NCI-H345 (cell line): ENCODE measurements at regions not wholly inside any gene's neighbourhood (a gene's known extent, or its start where the extent isn't known, plus 50 kb on each side); places are given as distances from the start of the nearest gene placed in this dataset.

Experiments
- DNase-seq: peaks from one replicate; lab custom pipeline; 2025; lab: John Stamatoyannopoulos, UW

GRCh38 chr6:113642001-113642713 lies 215.0 kb upstream of the MARCKS start:
- no peak for DNase-seq

DNA sequence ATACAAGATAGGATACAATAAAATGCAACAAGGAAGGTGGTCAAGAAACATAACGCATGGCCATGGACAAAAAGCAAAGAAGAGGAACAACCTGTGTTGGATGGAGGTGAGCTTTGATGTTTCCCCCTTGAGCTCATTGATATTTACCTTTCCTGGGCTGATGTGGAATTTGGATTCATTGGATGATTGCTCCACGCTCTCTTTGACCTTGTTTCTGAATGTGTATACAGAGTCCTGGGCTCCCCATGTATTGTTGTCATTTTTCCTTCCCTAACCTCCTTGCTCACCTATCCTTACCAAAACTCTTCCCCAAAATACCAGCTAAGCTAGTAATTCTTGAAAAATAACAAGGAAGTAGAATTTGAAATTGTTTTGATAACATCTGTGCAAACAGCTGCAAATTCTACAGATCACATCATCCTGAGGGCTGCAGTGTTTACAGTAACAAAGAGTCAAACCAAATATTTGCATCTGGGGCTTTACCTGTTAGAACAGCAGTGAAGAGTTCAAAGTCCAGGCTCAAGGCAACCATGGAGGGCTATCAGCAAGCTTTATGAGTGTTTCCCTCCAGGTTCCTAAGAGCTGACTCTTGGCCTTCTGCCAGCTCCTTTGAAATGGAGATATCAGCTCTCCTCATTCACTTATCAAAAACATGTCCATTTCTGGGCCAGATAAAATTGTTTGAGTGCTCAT lies 214.3 kb upstream of the MARCKS start:
- peak; percentile 85 for DNase-seq

- DNase-seq: no peak
Measured at GRCh38 chr6:113643407-113643770, 213.8 kb upstream of the MARCKS start.

DNA sequence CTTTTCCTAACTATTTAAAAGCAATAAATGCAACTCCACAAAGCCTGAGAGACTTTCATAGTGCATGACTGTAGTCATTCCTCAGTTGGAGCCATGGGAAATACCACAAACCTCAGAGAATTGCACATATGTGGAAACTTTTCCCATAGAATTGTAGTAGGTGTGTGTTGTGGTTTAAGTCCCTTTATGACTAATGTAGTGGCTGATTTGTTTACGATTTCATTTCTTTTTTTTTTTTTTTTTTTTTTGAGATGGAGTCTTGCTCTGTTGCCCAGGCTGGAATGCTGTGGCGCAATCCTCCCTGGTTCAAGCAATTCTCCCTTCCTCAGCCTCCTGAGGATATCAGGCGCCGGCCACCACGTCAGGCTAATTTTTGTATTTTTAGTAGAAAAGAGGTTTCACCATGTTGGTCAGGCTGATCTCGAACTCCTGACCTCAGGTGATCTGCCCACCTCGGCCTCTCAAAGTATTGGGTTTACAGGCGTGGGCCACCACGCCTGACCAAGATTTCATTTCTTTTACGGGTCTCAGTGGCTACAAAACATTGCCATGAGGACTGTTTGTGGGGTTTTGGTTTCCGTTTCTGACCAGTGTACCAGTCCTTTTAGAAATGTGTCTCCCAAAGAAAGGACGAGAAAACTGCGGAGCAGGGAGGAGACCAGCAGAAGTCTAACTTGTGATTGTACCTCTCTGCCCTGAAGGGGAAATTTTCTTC lies 212.1 kb upstream of the MARCKS start:
- no peak for DNase-seq

GRCh38 chr6:113645576-113645970 lies 211.6 kb upstream of the MARCKS start:
- no peak for DNase-seq

DNA sequence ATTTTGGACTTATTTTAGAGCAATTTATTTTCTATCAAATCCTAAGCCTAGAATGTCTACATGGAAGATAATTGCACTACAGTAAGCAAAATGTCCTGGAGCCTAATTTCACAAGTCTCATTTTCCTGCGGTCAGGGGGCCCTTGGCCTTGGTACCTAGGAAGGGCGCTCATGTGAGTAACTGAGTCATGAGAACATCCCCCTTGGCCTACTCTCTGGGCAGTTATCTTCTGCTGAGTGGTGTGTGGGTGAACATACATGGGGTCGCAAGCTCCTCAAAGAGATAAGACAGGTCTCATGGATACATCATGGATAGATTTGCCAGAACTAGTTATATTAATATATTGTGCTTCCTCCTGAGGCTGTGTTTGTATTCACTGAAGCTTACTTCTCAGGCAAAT lies 211.2 kb upstream of the MARCKS start:
- no peak for DNase-seq

- no peak for DNase-seq
Measured at GRCh38 chr6:113646701-113647100, 210.4 kb upstream of the MARCKS start.

GRCh38 chr6:113647143-113647889 lies 209.8 kb upstream of the MARCKS start:
- no peak for DNase-seq

GRCh38 chr6:113648698-113649097 lies 208.4 kb upstream of the MARCKS start:
- no peak for DNase-seq

DNA sequence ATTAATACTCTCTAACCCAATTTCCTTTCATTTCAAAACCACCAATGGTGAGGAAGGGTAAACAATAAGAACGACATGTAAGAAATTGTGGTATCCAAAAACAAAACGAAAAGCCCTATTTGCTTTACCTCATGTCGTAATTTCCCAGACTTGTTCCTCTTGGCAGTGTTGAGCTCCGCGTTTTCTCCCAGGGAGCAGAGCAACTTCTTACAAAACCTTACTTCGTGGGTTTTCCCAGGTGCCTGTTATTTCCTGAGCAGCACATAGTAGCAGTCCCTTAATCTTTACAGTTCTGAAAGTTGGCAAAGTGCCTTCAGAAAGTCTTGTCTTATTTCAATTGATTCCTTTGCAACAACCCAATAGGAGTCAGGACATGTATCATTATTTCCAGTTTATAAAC lies 207.9 kb upstream of the MARCKS start:
- DNase-seq: no peak

DNA sequence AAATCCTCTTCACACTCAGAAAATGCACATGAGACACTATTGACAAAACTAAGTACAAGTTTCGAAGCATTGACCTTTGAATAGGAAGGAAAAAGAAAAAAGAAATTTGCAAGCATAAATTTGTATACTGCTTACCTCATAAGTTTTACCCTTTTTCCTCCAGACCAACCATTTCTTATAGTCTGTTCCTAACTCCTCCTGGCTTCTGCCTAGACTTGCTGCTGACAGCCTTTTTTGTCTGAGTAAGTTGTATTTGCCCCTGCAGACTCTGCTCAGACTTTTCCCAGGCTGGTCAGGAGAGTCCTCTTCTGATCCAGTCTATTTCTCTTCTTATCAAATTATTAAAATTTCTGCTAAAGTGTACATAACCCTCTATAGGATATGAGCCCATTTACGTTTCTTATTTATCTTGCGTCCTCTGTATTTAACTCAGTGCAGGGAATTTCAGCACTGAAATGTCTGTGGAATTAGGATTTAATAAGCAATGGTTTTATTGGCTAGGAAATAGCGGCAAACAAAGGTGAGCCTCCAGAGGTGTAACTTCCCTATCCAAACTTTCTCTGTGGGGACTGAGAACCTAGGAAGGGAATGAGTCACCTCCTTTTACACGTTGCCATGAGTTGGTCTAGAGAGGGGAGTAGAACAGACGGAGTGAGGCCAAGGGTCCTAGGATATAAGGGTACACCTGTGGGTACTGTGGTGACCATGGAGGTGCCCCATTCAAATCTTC lies 207.1 kb upstream of the MARCKS start:
- DNase-seq: no peak

- DNase-seq: no peak
Measured at GRCh38 chr6:113650610-113650979, 206.6 kb upstream of the MARCKS start.

DNA sequence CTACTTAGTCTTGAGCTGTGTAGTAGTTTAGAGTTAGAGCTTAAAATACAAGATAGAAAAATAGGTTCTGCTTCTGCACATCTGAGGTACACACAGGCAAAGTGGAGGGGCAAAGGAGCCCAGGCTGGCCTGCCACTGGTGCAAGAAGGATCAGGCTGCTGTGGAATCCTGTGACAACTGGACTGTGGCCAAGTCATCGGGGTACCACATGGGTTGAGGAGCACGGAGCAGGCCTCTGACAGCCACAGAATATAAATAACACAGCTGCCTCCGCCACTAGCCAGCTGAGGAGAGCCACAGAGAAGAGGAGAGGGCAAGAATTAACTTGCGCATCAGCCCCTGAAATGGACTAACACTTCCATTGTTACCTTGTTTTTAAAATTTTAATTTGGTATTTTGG lies 206.0 kb upstream of the MARCKS start:
- peak; percentile 1 for DNase-seq

- DNase-seq: no peak
Measured at GRCh38 chr6:113651920-113652319, 205.2 kb upstream of the MARCKS start.

DNA sequence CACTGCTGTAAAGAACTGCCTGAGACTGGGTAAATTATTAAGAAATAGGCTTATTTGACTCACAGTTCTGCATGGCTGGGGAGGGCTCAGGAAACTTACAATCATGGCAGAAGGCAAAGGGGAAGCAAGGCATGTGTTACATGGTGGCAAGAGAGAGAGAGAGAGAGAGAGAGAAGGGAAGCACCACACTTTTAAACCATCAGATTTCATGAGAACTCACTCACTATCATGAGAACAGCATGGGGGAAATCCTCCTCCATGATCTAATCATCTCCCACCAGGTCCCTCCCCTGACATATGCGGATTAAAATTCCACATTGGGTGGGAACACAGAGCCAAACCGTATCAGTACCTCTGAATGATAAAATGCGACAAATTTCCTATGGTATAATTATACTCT lies 203.9 kb upstream of the MARCKS start:
- DNase-seq: no peak

GRCh38 chr6:113654396-113654795 lies 202.7 kb upstream of the MARCKS start:
- no peak for DNase-seq

DNA sequence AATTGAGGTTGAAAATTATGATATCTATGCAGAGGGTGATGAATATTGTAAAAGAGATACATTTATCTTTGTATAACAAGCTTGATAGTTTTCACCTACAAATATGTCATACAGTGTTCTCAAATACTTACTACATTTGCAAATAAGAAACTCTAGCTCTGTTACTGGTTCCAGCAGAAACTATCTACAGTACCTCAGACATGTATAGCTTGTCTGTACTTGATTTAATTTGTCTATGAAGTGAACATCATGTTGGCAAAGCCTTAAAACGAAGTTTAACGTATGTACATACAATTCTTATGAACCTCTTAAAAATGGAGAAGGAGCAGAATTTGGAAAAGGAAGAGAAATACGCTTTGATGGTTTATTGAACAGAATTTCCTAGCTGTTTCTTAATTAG lies 201.4 kb upstream of the MARCKS start:
- no peak for DNase-seq

DNA sequence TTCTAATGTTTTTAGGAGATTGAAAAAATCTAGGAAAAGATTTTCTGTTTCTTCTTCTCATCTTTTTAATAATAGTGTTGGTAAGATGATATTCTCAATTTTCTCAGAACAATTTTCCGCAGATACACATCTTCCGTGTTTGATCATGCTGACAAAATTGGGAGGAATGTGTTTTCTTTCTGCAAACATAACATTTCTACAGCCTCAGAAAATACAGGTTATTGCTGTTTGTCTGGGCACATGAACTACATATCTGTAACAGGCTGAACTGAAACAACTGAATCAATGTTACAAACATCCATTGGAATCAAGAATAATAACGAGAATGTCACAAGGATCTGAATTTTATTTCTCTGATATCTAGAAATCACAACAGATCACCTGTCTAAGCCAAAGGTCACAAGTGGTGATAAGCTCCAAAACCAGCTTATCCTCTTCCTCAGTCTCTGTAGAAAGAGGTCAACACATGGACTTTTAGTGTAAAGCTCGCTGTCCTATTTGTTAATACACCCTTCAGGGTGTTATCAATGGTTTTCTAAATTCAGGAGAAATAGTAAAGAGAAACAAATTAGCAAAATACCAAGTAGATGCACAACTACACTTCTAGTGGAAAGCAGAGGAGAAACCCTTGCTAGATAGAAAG lies 197.3 kb upstream of the MARCKS start:
- DNase-seq: no peak

GRCh38 chr6:113660819-113661218 lies 196.3 kb upstream of the MARCKS start:
- DNase-seq: no peak

DNA sequence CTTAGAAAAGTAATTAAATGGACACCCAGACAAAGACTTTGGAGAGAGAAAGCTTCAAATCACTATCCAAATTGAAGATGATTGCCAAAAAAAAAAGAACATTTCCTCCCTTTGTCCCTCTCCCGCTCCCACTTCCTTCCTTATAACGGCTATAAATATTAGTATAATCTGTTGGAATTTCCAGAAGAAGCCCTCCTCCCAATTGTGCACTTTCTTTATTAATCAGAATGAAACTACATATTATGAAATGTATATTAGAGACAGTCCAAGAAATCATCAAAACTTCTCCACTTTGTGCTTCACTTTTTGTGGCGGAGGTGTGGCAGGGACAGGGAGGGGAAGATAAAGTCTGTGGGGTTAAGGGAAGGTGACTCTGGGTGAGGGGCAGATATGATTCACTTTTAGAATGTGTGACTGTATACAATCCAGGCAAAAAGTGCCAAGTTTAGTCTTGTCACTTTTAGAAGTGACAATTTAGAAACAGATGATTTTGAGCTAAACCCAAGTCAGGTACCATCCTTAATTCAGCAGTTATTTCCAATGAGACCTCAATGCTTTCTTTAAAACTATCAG lies 195.0 kb upstream of the MARCKS start:
- DNase-seq: no peak

- DNase-seq: no peak
Measured at GRCh38 chr6:113662688-113663333, 194.3 kb upstream of the MARCKS start.
